ENCODE measurements at regions not wholly inside any gene's neighbourhood (a gene's known extent, or its start where the extent isn't known, plus 50 kb on each side); places are given as distances from the start of the nearest gene placed in this dataset.

GRCh38 chr2:200725596-200725995 is 86.1 kb upstream of the BZW1 start:
- no peak overlapping the region for H3K4me3 Mint-ChIP-seq
- ChIA-PET CTCF (interaction anchor here (1.4 kb wide), 1 partner anchor 10 kb away, joined by 8 read pairs; no protein-coding TSS in a partner anchor), POLR2A (no interaction called here)
- no peaks in the 10 kb centered on the region for H3K9me3 Mint-ChIP-seq (ENCODE audit: low read depth)
- intact Hi-C loops (cut with DNase I, micrococcal nuclease) = no loop called here
- DNase-seq (no peak), ATAC-seq (no peak)
- H3K4me1 Mint-ChIP-seq = no peaks in the 10 kb centered on the region
- peak overlapping the region; percentile 22 for H3K27ac Mint-ChIP-seq
- H3K27me3 Mint-ChIP-seq = peaks cover 9% of the 10 kb centered on the region
- H3K36me3 Mint-ChIP-seq (ENCODE audit: low read depth) = no peaks in the 10 kb centered on the region

GRCh38 chr2:200728630-200729029 is 83.1 kb upstream of the BZW1 start:
- ATAC-seq (no peak), DNase-seq (no peak)
- intact Hi-C loops (cut with DNase I, micrococcal nuclease) = no loop called here
- Mint-ChIP-seq H3K4me3 (no peak overlapping the region), H3K27me3 (peaks cover 11% of the 10 kb centered on the region), H3K4me1 (no peaks in the 10 kb centered on the region), H3K9me3 (ENCODE audit: low read depth) (no peaks in the 10 kb centered on the region), H3K36me3 (ENCODE audit: low read depth) (no peaks in the 10 kb centered on the region), H3K27ac (no peak overlapping the region)
- ChIA-PET CTCF (interaction anchor here (0.7 to 1.0 kb wide), 2 partner anchors 8 to 754 kb away, joined by 3 to 4 read pairs; no protein-coding TSS in a partner anchor), POLR2A (no interaction called here)

GRCh38 chr2:200730302-200730701 is 81.4 kb upstream of the BZW1 start:
- no peak overlapping the region for H3K4me3 Mint-ChIP-seq
- intact Hi-C loops (cut with DNase I, micrococcal nuclease) = no loop called here
- POLR2A ChIA-PET = no interaction called here

GRCh38 chr2:200730960-200731359 is 80.8 kb upstream of the BZW1 start:
- ChIA-PET POLR2A (no interaction called here), CTCF (interaction anchor here (0.6 to 1.2 kb wide), 2 partner anchors 11 to 31 kb away, joined by 3 read pairs; no protein-coding TSS in a partner anchor)
- peaks cover 2% of the 10 kb centered on the region for H3K36me3 Mint-ChIP-seq (ENCODE audit: low read depth)

More at GRCh38 chr2:200730302-200730701, 81.4 kb upstream of the BZW1 start:
- Mint-ChIP-seq H3K27me3 (peaks cover 14% of the 10 kb centered on the region), H3K27ac (no peak overlapping the region), H3K9me3 (ENCODE audit: low read depth) (no peaks in the 10 kb centered on the region), H3K36me3 (ENCODE audit: low read depth) (peaks cover 2% of the 10 kb centered on the region), H3K4me1 (peaks cover 9% of the 10 kb centered on the region)
- ATAC-seq = no peak
- no peak for DNase-seq
- CTCF ChIA-PET = interaction anchor here (0.6 kb wide), 1 partner anchor 298 kb away, joined by 3 read pairs; no protein-coding TSS in a partner anchor

GRCh38 chr2:200732866-200733265 is 78.8 kb upstream of the BZW1 start:
- H3K36me3 Mint-ChIP-seq (ENCODE audit: low read depth) = peaks cover 2% of the 10 kb centered on the region
- CTCF ChIA-PET = interaction anchor here (0.7 to 1.6 kb wide), 4 partner anchors 19 to 208 kb away, joined by 3 to 5 read pairs (median 3); no protein-coding TSS in a partner anchor
- POLR2A ChIA-PET = no interaction called here
- H3K9me3 Mint-ChIP-seq (ENCODE audit: low read depth) = no peaks in the 10 kb centered on the region
- no peak overlapping the region for H3K4me3 Mint-ChIP-seq
- H3K27me3 Mint-ChIP-seq = peaks cover 10% of the 10 kb centered on the region
- intact Hi-C loops (cut with DNase I, micrococcal nuclease) = no loop called here
- no peak for DNase-seq
- ATAC-seq = no peak
- peaks cover 13% of the 10 kb centered on the region for H3K4me1 Mint-ChIP-seq
- H3K27ac Mint-ChIP-seq = no peak overlapping the region

More at GRCh38 chr2:200730960-200731359, 80.8 kb upstream of the BZW1 start:
- Mint-ChIP-seq H3K4me1 (peaks cover 13% of the 10 kb centered on the region), H3K9me3 (ENCODE audit: low read depth) (no peaks in the 10 kb centered on the region), H3K4me3 (no peak overlapping the region), H3K27ac (no peak overlapping the region), H3K27me3 (peaks cover 12% of the 10 kb centered on the region)
- intact Hi-C loops (cut with DNase I, micrococcal nuclease) = no loop called here
- no peak for ATAC-seq
- no peak for DNase-seq

- intact Hi-C loops (cut with DNase I, micrococcal nuclease) = no loop called here
- peak overlapping the region; percentile 12 for H3K27ac Mint-ChIP-seq
- DNase-seq (no peak), ATAC-seq (no peak)
- POLR2A ChIA-PET = no interaction called here
- H3K4me3 Mint-ChIP-seq = no peak overlapping the region
- peaks cover 12% of the 10 kb centered on the region for H3K27me3 Mint-ChIP-seq
- CTCF ChIA-PET = interaction anchor here (0.7 to 1.6 kb wide), 5 partner anchors 20 to 208 kb away, joined by 3 to 5 read pairs (median 3); no protein-coding TSS in a partner anchor
- H3K9me3 Mint-ChIP-seq (ENCODE audit: low read depth) = no peaks in the 10 kb centered on the region
- peaks cover 13% of the 10 kb centered on the region for H3K4me1 Mint-ChIP-seq
- H3K36me3 Mint-ChIP-seq (ENCODE audit: low read depth) = peaks cover 2% of the 10 kb centered on the region
Observed at GRCh38 chr2:200733713-200734198, 78.0 kb upstream of the BZW1 start.

- H3K4me1 Mint-ChIP-seq = peaks cover 13% of the 10 kb centered on the region
- no peak overlapping the region for H3K4me3 Mint-ChIP-seq
- peak overlapping the region; percentile 70 for H3K27ac Mint-ChIP-seq
- H3K9me3 Mint-ChIP-seq (ENCODE audit: low read depth) = no peaks in the 10 kb centered on the region
- POLR2A ChIA-PET = no interaction called here
- CTCF ChIA-PET = interaction anchor here (0.7 to 1.7 kb wide), 14 partner anchors 10 to 749 kb away, joined by 3 to 11 read pairs (median 4); no protein-coding TSS in a partner anchor
- DNase-seq = peak; percentile 66
- H3K27me3 Mint-ChIP-seq = peaks cover 14% of the 10 kb centered on the region
- ATAC-seq = peak; percentile 49
- intact Hi-C loops (cut with DNase I, micrococcal nuclease) = loop anchor here (1.0 to 5.0 kb wide), 4 partner anchors 22 to 253 kb away; no protein-coding TSS in a partner anchor
- H3K36me3 Mint-ChIP-seq (ENCODE audit: low read depth) = peaks cover 2% of the 10 kb centered on the region
Observed at GRCh38 chr2:200735061-200735460, 76.6 kb upstream of the BZW1 start.

- no peak overlapping the region for H3K4me3 Mint-ChIP-seq
- DNase-seq (no peak), ATAC-seq (no peak)
- H3K27ac Mint-ChIP-seq = peak overlapping the region; percentile 14
- intact Hi-C loops (cut with DNase I, micrococcal nuclease) = loop anchor here in 1 of 2 experiments (5.0 kb wide), 1 partner anchor 254 kb away; no protein-coding TSS in a partner anchor
- ChIA-PET POLR2A (no interaction called here), CTCF (interaction anchor here (0.5 to 1.7 kb wide), 11 partner anchors 8 to 763 kb away, joined by 3 to 7 read pairs (median 3); no protein-coding TSS in a partner anchor)
- peaks cover 2% of the 10 kb centered on the region for H3K36me3 Mint-ChIP-seq (ENCODE audit: low read depth)
- peaks cover 13% of the 10 kb centered on the region for H3K4me1 Mint-ChIP-seq
- H3K27me3 Mint-ChIP-seq = peaks cover 14% of the 10 kb centered on the region
- no peaks in the 10 kb centered on the region for H3K9me3 Mint-ChIP-seq (ENCODE audit: low read depth)
Observed at GRCh38 chr2:200736646-200737274, 75.0 kb upstream of the BZW1 start.

- ChIA-PET POLR2A (no interaction called here), CTCF (interaction anchor here (0.6 to 1.6 kb wide), 9 partner anchors 8 to 650 kb away, joined by 3 to 6 read pairs (median 3); no protein-coding TSS in a partner anchor)
- DNase-seq (no peak), ATAC-seq (no peak)
- intact Hi-C loops (cut with DNase I, micrococcal nuclease) = loop anchor here in 1 of 2 experiments (5.0 kb wide), 1 partner anchor 255 kb away; no protein-coding TSS in a partner anchor
- Mint-ChIP-seq H3K9me3 (ENCODE audit: low read depth) (no peaks in the 10 kb centered on the region), H3K36me3 (ENCODE audit: low read depth) (peaks cover 2% of the 10 kb centered on the region), H3K4me1 (peaks cover 13% of the 10 kb centered on the region), H3K27ac (no peak overlapping the region), H3K27me3 (peaks cover 14% of the 10 kb centered on the region), H3K4me3 (no peak overlapping the region)
Observed at GRCh38 chr2:200737585-200737984, 74.1 kb upstream of the BZW1 start.

- intact Hi-C loops (cut with DNase I, micrococcal nuclease) = loop anchor here in 1 of 2 experiments (5.0 kb wide), 1 partner anchor 256 kb away; no protein-coding TSS in a partner anchor
- no peak for DNase-seq
- Mint-ChIP-seq H3K4me3 (no peak overlapping the region), H3K27me3 (peaks cover 12% of the 10 kb centered on the region), H3K4me1 (peaks cover 13% of the 10 kb centered on the region), H3K27ac (no peak overlapping the region), H3K9me3 (ENCODE audit: low read depth) (no peaks in the 10 kb centered on the region), H3K36me3 (ENCODE audit: low read depth) (peaks cover 2% of the 10 kb centered on the region)
- ChIA-PET CTCF (interaction anchor here (0.7 kb wide), 1 partner anchor 11 kb away, joined by 3 read pairs; no protein-coding TSS in a partner anchor), POLR2A (interaction anchor here (0.6 kb wide), 1 partner anchor 11 kb away, joined by 5 read pairs; no protein-coding TSS in a partner anchor)
- ATAC-seq = no peak
Observed at GRCh38 chr2:200738590-200738989, 73.1 kb upstream of the BZW1 start.

GRCh38 chr2:200740907-200741306 is 70.8 kb upstream of the BZW1 start:
- CTCF ChIA-PET = interaction anchor here (0.6 to 1.3 kb wide), 4 partner anchors 8 to 898 kb away, joined by 3 to 4 read pairs (median 4); partner anchors contain the start of gene CLK1
- intact Hi-C loops (cut with DNase I, micrococcal nuclease) = no loop called here
- no peak overlapping the region for H3K4me3 Mint-ChIP-seq
- no peaks in the 10 kb centered on the region for H3K9me3 Mint-ChIP-seq (ENCODE audit: low read depth)
- peaks cover 8% of the 10 kb centered on the region for H3K27me3 Mint-ChIP-seq
- no peak overlapping the region for H3K27ac Mint-ChIP-seq
- no peaks in the 10 kb centered on the region for H3K4me1 Mint-ChIP-seq
- H3K36me3 Mint-ChIP-seq (ENCODE audit: low read depth) = no peaks in the 10 kb centered on the region
- DNase-seq (no peak), ATAC-seq (no peak)
- POLR2A ChIA-PET = interaction anchor here (0.6 kb wide), 1 partner anchor 389 kb away, joined by 5 read pairs; no protein-coding TSS in a partner anchor

All from activated CD4-positive, alpha-beta T cell treated with anti-CD3 and anti-CD28 coated beads for 36 hours (primary cell).